Caco-2 (cell line): ENCODE measurements at regions not wholly inside any gene's neighbourhood (a gene's known extent, or its start where the extent isn't known, plus 50 kb on each side); places are given as distances from the start of the nearest gene placed in this dataset.

Experiments
- BruUV-seq: library from RNA; stranded (reverse); fragments of 400-500 nt; replicated peaks from 2 replicates; lab custom pipeline; 2021; lab: Mats Ljungman, UMichigan
- CTCF ChIA-PET: fragments of 300-600 bp; sonication (Branson Sonifier 250); formaldehyde crosslinking; loops from one replicate; lab custom pipeline; 2022; ENCODE audit warnings: antibody characterized with exemption; lab: Charles Lee
- POLR2A ChIA-PET: fragments of 300-600 bp; sonication (Branson Sonifier 250); formaldehyde crosslinking; loops from one replicate; lab custom pipeline; 2022; ENCODE audit warnings: antibody characterized with exemption; lab: Charles Lee
- DNase-seq, 2 experiments: peaks; one replicate each; pipeline versions ENCODE4 v3.0.0 to v3.0.0-alpha.2; 2020 to 2022
- H3K27me3 ChIP-seq: replicated peaks from 2 replicates; pipeline ENCODE4 v1.6.0; 2011; ENCODE audit warnings: low read length; ENCODE audit not compliant: control insufficient read depth, insufficient read depth
- H3K36me3 ChIP-seq: 2 replicates; pipeline ENCODE4 v1.5.1; 2011; ENCODE audit warnings: low read length; ENCODE audit not compliant: control insufficient read depth, insufficient read depth
- H3K4me1 ChIP-seq: fragments of 250-450 bp; sonication (Bioruptor Pico); 2 replicates; pipeline ENCODE4 v1.5.1; 2020; ENCODE audit warnings: mild to moderate bottlenecking
- H3K4me3 ChIP-seq: 2 replicates; pipeline ENCODE4 v1.5.1; 2011; ENCODE audit warnings: low read depth, mild to moderate bottlenecking, control low read depth, low read length
- H3K9me3 ChIP-seq: fragments of 250-450 bp; sonication (Bioruptor Pico); 2 replicates; pipeline ENCODE4 v1.5.1; 2020; ENCODE audit warnings: mild to moderate bottlenecking, moderate library complexity
- H3K27ac Mint-ChIP-seq: one replicate; pipeline ENCODE4 v1.8.0; 2022; ENCODE audit warnings: mixed read lengths; ENCODE audit not compliant: unreplicated experiment
- H3K27me3 Mint-ChIP-seq: one replicate; pipeline ENCODE4 v1.8.0; 2022; ENCODE audit warnings: mixed read lengths; ENCODE audit not compliant: insufficient read depth, unreplicated experiment
- H3K36me3 Mint-ChIP-seq: one replicate; pipeline ENCODE4 v1.8.0; 2022; ENCODE audit warnings: mild to moderate bottlenecking, mixed read lengths; ENCODE audit not compliant: insufficient read depth, unreplicated experiment
- H3K4me1 Mint-ChIP-seq: one replicate; pipeline ENCODE4 v1.8.0; 2022; ENCODE audit warnings: low read depth, mixed read lengths; ENCODE audit not compliant: unreplicated experiment
- H3K4me3 Mint-ChIP-seq: one replicate; pipeline ENCODE4 v1.8.0; 2022; ENCODE audit warnings: mild to moderate bottlenecking, moderate library complexity, mixed read lengths; ENCODE audit not compliant: unreplicated experiment
- H3K9me3 Mint-ChIP-seq: one replicate; pipeline ENCODE4 v1.8.0; 2022; ENCODE audit warnings: mixed read lengths; ENCODE audit not compliant: unreplicated experiment
- intact Hi-C: fragments of 100-400 bp; cut with micrococcal nuclease; formaldehyde crosslinking; loops from one replicate; pipeline ENCODE4 v1.10.0; 2022; ENCODE audit not compliant: unreplicated experiment
- TF ChIP-seq, protein P1 (sequence below), 2 experiments: fragments of 200-600 bp in 1 of 2; IDR thresholded peaks; 1 replicate in 1 of 2; 2 replicates in 1 of 2; pipeline versions ENCODE4 v1.5.1 to v1.8.0; 2011 to 2022; ENCODE audit warnings: antibody characterized with exemption in 1 of 2, control low read depth in 1 of 2, inconsistent platforms in 1 of 2, low read depth in 1 of 2, low read length in 1 of 2, mild to moderate bottlenecking in 1 of 2, moderate library complexity in 1 of 2; ENCODE audit not compliant: insufficient read depth in 1 of 2, severe bottlenecking in 1 of 2, unreplicated experiment in 1 of 2

- POLR2A ChIA-PET, result no interaction called here
- intact Hi-C loops, result no loop called here
- Mint-ChIP-seq H3K4me3 (no peak overlapping the region), H3K27ac (no peak overlapping the region), H3K27me3 (no peaks in the 10 kb centered on the region), H3K9me3 (no peaks in the 10 kb centered on the region), H3K4me1 (peaks cover 6% of the 10 kb centered on the region), H3K36me3 (no peaks in the 10 kb centered on the region)
- BruUV-seq, result no TSS peak
- peak in 1 of 2 experiments; percentile 31 for DNase-seq
- TF ChIP-seq, protein P1, sequence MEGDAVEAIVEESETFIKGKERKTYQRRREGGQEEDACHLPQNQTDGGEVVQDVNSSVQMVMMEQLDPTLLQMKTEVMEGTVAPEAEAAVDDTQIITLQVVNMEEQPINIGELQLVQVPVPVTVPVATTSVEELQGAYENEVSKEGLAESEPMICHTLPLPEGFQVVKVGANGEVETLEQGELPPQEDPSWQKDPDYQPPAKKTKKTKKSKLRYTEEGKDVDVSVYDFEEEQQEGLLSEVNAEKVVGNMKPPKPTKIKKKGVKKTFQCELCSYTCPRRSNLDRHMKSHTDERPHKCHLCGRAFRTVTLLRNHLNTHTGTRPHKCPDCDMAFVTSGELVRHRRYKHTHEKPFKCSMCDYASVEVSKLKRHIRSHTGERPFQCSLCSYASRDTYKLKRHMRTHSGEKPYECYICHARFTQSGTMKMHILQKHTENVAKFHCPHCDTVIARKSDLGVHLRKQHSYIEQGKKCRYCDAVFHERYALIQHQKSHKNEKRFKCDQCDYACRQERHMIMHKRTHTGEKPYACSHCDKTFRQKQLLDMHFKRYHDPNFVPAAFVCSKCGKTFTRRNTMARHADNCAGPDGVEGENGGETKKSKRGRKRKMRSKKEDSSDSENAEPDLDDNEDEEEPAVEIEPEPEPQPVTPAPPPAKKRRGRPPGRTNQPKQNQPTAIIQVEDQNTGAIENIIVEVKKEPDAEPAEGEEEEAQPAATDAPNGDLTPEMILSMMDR (IDR thresholded peaks at IDR 0.05; ENCODE audit: insufficient read depth in 1 of 2, low read depth in 1 of 2, low read length in 1 of 2, severe bottlenecking in 1 of 2, unreplicated experiment in 1 of 2), result no peak
- Histone ChIP-seq H3K4me3 (no peak overlapping the region), H3K9me3 (no peaks in the 10 kb centered on the region), H3K4me1 (peaks cover 13% of the 10 kb centered on the region), H3K27me3 (no peaks in the 10 kb centered on the region), H3K36me3 (no peaks in the 10 kb centered on the region)
- CTCF ChIA-PET, result no interaction called here
Measured at GRCh38 chrX:94493405-94493804, 819.4 kb downstream of the FAM133A start.

DNA sequence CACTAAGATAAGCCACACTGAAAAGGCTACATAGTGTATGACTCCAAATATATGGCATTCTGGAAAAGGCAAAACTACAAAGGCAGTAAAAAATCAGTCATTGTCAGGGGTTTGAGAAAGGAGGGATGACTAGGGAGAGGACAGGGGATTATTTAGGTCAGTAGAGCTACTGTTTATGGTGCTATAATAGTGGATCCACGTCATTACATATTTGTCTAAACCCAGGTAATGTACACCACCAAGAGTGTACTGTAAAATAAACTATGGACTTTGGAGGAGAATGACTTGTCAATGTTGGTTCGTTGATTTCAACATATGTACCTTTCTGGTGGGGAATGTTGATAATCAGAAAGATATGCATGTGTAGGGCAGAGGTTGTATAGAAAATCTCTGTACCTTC, 837.6 kb downstream of the FAM133A start:
- Mint-ChIP-seq H3K4me3 (no peak overlapping the region), H3K9me3 (no peaks in the 10 kb centered on the region), H3K27ac (no peak overlapping the region), H3K36me3 (no peaks in the 10 kb centered on the region), H3K4me1 (peaks cover 5% of the 10 kb centered on the region), H3K27me3 (no peaks in the 10 kb centered on the region)
- DNase-seq, result peak in 1 of 2 experiments; percentile 32
- no peak overlapping the region for H3K4me3 ChIP-seq
- no peaks in the 10 kb centered on the region for H3K27me3 ChIP-seq
- H3K4me1 ChIP-seq, result peaks cover 10% of the 10 kb centered on the region
- CTCF ChIA-PET, result no interaction called here
- TF ChIP-seq, protein P1 (IDR thresholded peaks at IDR 0.05; ENCODE audit: insufficient read depth in 1 of 2, low read depth in 1 of 2, low read length in 1 of 2, severe bottlenecking in 1 of 2, unreplicated experiment in 1 of 2), result no peak
- no peaks in the 10 kb centered on the region for H3K9me3 ChIP-seq
- no TSS peak for BruUV-seq
- POLR2A ChIA-PET, result interaction anchor here (0.7 kb wide), 1 partner anchor 279 kb away, joined by 3 read pairs; no protein-coding TSS in a partner anchor
- H3K36me3 ChIP-seq, result no peaks in the 10 kb centered on the region
- intact Hi-C loops, result loop anchor here (1.0 kb wide), 1 partner anchor 12 kb away; no protein-coding TSS in a partner anchor

GRCh38 chrX:94515009-94515408, 841.0 kb downstream of the FAM133A start:
- ChIA-PET POLR2A (no interaction called here), CTCF (no interaction called here)
- H3K36me3 ChIP-seq, result no peaks in the 10 kb centered on the region
- Mint-ChIP-seq H3K9me3 (peaks cover 9% of the 10 kb centered on the region), H3K4me3 (no peak overlapping the region), H3K4me1 (peaks cover 5% of the 10 kb centered on the region), H3K27me3 (no peaks in the 10 kb centered on the region), H3K36me3 (no peaks in the 10 kb centered on the region), H3K27ac (no peak overlapping the region)
- peaks cover 10% of the 10 kb centered on the region for H3K4me1 ChIP-seq
- H3K4me3 ChIP-seq, result no peak overlapping the region
- no peaks in the 10 kb centered on the region for H3K9me3 ChIP-seq
- DNase-seq, result no peak
- TF ChIP-seq, protein P1 (IDR thresholded peaks at IDR 0.05; ENCODE audit: insufficient read depth in 1 of 2, low read depth in 1 of 2, low read length in 1 of 2, severe bottlenecking in 1 of 2, unreplicated experiment in 1 of 2), result no peak
- no TSS peak for BruUV-seq
- intact Hi-C loops, result no loop called here
- no peaks in the 10 kb centered on the region for H3K27me3 ChIP-seq
